ENCODE measurements at regions not wholly inside any gene's neighbourhood (a gene's known extent, or its start where the extent isn't known, plus 50 kb on each side); places are given as distances from the start of the nearest gene placed in this dataset.

DNA sequence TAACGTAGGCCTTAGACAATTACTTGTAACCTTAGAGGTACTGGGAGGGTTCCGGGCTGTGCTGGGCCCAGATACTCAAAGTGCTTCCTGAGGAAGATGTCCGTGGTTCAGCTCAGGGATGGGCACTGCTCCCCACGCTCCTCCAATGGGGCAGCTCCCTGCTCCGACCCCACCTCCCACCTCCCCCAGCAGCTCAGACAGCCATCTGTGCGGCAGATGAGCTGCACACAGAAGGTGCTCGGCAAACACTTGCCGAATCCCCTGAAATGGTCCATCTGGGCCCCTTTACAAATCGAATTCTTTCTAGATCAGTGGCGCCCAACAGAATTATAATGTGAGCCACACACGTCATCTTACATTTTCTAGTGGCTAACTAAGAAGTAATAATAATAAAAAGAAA, 242.4 kb upstream of the RAB4A start:
- H3K9me3 Mint-ChIP-seq: no peaks in the 10 kb centered on the region
- H3K36me3 Mint-ChIP-seq (ENCODE audit: low read depth): no peaks in the 10 kb centered on the region
- no peak overlapping the region for H3K27ac Mint-ChIP-seq
- H3K4me3 Mint-ChIP-seq: no peak overlapping the region
- peaks cover 3% of the 10 kb centered on the region for H3K27me3 Mint-ChIP-seq
- H3K4me1 Mint-ChIP-seq (ENCODE audit: low read depth): peaks cover 15% of the 10 kb centered on the region

DNA sequence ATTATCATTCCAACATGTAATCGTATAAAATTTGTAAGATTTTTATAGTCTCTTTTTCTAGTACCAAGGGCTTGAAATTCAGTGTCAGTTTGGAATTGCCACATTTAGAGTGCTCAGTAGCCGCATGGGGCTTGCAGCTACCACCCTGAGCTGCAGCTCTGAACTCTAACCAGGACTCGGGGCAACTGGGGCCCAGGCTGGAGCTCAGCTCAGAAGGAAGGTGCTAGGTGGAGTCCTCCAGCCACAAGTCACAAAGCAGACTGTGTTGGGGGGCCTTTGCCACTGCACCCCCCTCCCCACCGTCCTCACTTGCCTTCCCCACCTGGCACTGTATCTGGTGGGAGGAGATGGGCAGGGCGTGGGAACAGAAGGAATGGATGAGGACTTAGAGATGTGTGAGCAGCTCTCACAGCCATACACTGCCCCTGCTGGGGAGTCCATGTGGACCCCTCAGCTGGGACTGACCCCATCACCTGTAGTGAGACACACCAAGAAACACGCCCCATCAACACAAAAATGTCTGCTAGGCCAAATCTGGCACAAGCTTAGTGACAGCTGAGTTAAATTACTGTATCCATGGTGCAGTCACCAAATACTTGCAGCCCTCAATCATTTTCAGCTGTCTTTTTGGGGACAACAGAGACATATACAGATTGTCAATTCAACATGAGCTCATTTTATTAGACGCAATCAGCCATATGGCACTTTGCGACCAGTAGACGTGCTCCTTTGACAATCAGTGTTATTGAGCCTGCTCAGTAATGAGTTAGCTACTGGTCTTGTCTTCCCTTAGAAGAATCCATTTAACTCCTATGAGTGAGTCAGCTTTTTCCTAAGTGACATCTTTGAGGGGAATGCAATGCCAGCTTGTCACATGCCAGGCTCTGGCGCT, 241.7 kb upstream of the RAB4A start:
- Mint-ChIP-seq H3K27me3 (peaks cover 3% of the 10 kb centered on the region), H3K4me3 (no peak overlapping the region), H3K27ac (no peak overlapping the region), H3K4me1 (ENCODE audit: low read depth) (peaks cover 17% of the 10 kb centered on the region), H3K36me3 (ENCODE audit: low read depth) (no peaks in the 10 kb centered on the region), H3K9me3 (no peaks in the 10 kb centered on the region)

DNA sequence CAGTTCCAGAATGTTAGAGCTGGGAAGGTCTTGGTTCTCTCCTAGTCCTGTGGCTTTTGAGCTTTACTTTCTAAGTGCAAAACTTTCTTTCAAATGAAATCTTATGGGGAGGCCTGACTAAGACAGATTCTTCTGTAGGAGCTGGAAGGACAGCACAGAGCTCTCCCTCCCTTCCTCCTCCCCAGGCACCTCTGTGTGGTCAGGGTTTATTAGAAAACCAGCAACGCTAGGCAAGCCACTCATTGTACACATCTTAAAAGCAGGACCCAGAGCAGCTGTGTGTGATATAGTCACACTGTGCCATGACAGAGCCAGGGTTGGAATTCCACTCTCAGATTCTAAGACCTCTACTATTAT, 241.1 kb upstream of the RAB4A start:
- Mint-ChIP-seq H3K27me3 (peaks cover 3% of the 10 kb centered on the region), H3K4me3 (no peak overlapping the region), H3K27ac (no peak overlapping the region), H3K4me1 (ENCODE audit: low read depth) (peaks cover 22% of the 10 kb centered on the region), H3K9me3 (no peaks in the 10 kb centered on the region), H3K36me3 (ENCODE audit: low read depth) (no peaks in the 10 kb centered on the region)

DNA sequence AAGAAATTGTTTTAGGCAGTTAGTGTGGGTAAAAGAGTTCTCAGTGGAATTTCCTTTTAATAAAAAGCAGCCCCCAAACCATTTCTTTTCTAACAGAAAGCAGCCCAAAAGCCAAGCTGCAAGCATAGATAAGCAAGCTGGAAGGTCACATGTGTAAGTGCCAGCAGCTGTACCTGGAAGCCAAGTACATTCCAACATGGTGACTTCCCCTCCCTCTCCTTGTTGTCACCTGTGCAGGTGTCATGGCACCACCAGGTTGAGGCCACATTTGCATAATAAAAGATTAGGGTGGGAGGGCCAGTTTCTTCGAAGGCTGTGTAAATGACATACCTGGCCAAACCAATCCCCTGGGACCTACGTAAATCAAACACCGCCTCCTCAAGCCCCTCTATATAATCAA, 240.3 kb upstream of the RAB4A start:
- Mint-ChIP-seq H3K4me3 (no peak overlapping the region), H3K27me3 (peaks cover 3% of the 10 kb centered on the region), H3K9me3 (no peaks in the 10 kb centered on the region), H3K36me3 (ENCODE audit: low read depth) (no peaks in the 10 kb centered on the region), H3K4me1 (ENCODE audit: low read depth) (peaks cover 29% of the 10 kb centered on the region), H3K27ac (no peak overlapping the region)

DNA sequence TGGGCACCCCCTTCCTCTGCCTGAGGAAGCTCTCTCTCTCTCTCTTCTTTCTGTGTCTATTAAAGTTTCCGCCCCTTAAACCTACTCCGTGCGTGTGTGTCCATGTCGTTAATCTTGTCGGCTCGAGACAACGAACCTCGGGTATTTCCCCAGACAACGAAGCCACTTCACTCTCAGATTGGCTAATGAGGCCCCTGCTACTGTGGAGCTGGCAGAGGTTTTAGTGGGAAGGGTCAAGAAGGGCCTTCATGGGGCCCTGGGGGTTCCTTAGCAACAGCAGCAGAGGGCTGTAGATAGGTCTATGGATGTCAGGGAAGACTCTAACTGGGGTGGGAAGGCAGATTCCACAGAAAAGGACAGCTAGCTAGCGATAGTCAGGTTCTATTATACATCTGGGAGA, 239.8 kb upstream of the RAB4A start:
- H3K4me3 Mint-ChIP-seq: no peak overlapping the region
- no peak overlapping the region for H3K27ac Mint-ChIP-seq
- peaks cover 34% of the 10 kb centered on the region for H3K4me1 Mint-ChIP-seq (ENCODE audit: low read depth)

DNA sequence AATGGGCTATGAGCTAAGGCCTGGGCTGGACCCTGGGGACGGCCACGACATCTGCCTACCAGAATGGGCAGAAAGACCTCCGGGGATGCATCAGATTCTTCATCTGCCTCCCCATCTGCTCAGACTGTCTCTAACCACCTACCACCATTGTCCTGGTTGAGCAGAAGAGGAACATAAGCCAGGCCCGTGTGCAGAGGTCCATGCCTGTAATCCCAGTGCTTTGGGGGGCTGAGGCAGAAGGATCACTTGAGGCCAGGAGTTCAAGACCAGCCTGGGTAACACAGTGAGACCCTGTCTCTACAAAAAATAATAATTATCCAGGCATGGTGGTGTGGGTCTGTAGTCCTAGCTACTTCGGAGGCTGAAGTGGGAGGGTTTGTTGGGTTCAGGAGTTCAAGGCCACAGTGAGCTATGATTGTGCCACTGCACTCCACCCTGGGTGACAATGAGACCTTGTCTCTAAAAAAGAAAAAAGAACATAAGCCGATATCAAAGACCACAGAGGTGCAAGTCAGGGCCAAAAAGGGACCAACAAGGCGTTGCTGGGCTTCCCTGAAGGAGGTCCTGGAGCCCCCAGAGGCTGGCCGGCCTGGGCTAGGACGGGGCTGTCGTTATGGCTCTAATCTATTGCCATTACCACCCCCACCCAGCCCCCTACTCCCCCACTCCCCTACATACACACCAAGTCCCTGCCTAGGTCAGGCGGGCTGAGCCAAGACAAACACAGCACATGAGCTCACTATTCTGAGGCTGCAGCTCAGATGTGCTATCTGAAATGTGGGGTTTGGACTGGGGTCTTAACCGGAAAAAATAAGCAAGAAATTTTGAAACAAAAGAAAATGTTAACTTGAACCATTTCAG, 239.2 kb upstream of the RAB4A start:
- Mint-ChIP-seq H3K9me3 (no peaks in the 10 kb centered on the region), H3K27ac (no peak overlapping the region), H3K27me3 (peaks cover 3% of the 10 kb centered on the region), H3K4me1 (ENCODE audit: low read depth) (peaks cover 40% of the 10 kb centered on the region), H3K36me3 (ENCODE audit: low read depth) (no peaks in the 10 kb centered on the region), H3K4me3 (no peak overlapping the region)

More for the DNA sequence above, 239.8 kb upstream of the RAB4A start:
- peaks cover 3% of the 10 kb centered on the region for H3K27me3 Mint-ChIP-seq
- H3K9me3 Mint-ChIP-seq: no peaks in the 10 kb centered on the region
- H3K36me3 Mint-ChIP-seq (ENCODE audit: low read depth): no peaks in the 10 kb centered on the region

DNA sequence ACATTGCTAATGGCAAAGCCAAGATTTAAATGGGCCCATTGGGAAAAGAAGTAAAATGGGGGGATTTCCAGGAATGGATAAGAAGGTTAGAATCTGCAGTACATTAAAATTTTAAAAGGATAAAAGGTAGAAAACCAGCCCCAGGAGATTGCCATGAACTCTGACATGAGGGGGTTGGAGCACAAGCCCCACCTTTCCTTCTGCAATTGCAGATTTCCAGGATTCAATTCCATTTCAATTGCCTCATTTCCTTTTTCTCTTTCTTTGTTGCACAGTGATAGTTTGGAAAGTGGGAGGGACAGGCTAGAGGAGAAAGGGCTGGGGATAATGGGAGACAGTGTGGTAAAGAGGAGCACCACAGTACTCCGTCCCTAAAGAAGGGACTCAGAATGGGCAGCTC, 238.5 kb upstream of the RAB4A start:
- no peak overlapping the region for H3K4me3 Mint-ChIP-seq
- H3K36me3 Mint-ChIP-seq (ENCODE audit: low read depth): no peaks in the 10 kb centered on the region
- peaks cover 3% of the 10 kb centered on the region for H3K27me3 Mint-ChIP-seq
- no peak overlapping the region for H3K27ac Mint-ChIP-seq
- no peaks in the 10 kb centered on the region for H3K9me3 Mint-ChIP-seq
- peaks cover 43% of the 10 kb centered on the region for H3K4me1 Mint-ChIP-seq (ENCODE audit: low read depth)

DNA sequence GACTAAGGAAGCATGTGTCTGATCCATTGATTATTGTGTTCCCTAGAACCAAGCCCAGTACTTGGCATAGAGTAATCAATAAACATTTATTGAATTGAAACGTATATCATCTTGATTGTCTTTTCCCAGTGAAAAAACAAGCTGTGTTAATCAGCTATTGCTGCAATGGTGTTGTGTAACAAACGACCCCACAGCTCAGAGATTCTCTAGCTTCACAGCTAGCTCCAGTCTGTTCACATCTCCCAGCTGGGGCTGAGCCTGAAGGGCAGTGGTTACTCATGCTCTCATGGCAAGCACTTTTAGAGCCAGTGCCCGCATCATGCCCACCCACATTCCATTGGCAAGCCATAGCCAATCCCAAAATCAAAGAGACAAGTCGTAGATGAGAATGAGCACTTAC, 237.4 kb upstream of the RAB4A start:
- no peak overlapping the region for H3K4me3 Mint-ChIP-seq
- peaks cover 42% of the 10 kb centered on the region for H3K4me1 Mint-ChIP-seq (ENCODE audit: low read depth)
- H3K27ac Mint-ChIP-seq: no peak overlapping the region
- no peaks in the 10 kb centered on the region for H3K9me3 Mint-ChIP-seq
- H3K27me3 Mint-ChIP-seq: peaks cover 3% of the 10 kb centered on the region
- no peaks in the 10 kb centered on the region for H3K36me3 Mint-ChIP-seq (ENCODE audit: low read depth)

DNA sequence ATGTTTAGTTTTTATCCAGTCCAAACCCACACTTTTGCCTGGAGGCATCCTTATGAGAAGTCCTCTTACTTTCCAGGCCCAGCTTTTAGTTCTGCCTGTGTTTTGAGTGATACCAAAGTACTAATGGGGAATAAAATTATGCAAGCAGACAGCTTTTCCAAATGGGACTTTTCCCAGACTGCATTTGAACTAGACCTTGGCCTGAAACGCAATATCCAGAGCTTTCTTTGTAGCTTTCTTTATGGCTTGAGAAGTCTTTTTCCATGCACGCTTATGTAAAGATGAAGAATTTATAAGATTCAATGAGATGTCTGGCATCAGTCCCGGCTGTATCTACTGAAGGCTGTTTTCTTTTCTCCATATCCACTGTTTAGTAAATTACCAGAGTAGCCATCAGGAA, 236.6 kb upstream of the RAB4A start:
- H3K4me3 Mint-ChIP-seq: no peak overlapping the region
- H3K36me3 Mint-ChIP-seq (ENCODE audit: low read depth): no peaks in the 10 kb centered on the region
- peaks cover 47% of the 10 kb centered on the region for H3K4me1 Mint-ChIP-seq (ENCODE audit: low read depth)
- no peak overlapping the region for H3K27ac Mint-ChIP-seq
- H3K9me3 Mint-ChIP-seq: no peaks in the 10 kb centered on the region
- peaks cover 9% of the 10 kb centered on the region for H3K27me3 Mint-ChIP-seq

DNA sequence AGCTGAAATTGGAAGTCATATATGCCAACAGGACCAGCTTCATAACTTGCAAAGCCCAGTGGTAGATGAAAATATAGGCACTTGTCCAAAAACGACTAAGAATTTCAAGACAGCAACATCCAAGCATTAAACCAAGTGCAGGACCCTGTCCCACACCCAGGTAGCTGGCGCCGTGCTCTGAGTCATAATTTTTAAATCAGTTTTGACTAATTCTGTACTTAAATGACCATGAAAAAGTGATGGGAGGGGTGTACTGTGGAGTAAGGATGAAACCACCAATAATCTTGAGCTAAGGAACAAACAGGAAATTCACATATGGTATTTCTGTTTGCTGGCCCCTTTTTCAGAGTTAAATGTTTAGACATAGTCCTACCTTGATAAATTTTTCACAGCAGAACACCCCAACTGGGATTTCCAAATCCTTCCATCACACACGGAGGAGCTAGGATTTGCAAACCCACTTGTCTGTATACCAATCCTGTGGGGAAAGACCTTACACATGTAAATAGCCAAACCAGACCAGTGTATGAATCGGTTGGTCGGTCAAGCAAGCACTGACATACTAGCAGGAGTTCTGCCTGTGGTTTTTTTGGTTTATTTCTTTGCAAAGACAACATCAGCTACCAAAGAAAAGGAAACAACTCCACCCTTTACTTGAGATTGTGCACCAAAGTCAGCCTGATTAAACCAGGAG, 235.7 kb upstream of the RAB4A start:
- peaks cover 47% of the 10 kb centered on the region for H3K4me1 Mint-ChIP-seq (ENCODE audit: low read depth)
- H3K27me3 Mint-ChIP-seq: peaks cover 15% of the 10 kb centered on the region
- no peaks in the 10 kb centered on the region for H3K9me3 Mint-ChIP-seq
- H3K36me3 Mint-ChIP-seq (ENCODE audit: low read depth): no peaks in the 10 kb centered on the region
- H3K4me3 Mint-ChIP-seq: no peak overlapping the region
- H3K27ac Mint-ChIP-seq: no peak overlapping the region

DNA sequence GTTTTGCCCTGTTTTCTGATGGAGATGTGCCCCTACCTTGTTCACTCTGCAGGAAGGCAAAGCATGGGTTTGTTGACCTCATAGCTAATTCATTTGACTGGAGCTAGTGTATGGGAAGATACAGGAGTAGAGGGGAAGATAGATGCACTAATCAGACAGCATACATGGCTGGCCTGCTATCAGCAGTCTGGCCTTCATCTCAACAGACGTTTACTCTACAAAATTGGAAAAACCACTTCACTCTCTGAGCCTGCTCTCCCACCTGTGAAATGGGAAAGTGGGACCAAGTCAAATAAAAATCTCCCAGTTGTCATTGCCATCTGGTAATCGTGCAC, 235.2 kb upstream of the RAB4A start:
- Mint-ChIP-seq H3K27ac (no peak overlapping the region), H3K4me1 (ENCODE audit: low read depth) (peaks cover 47% of the 10 kb centered on the region), H3K9me3 (no peaks in the 10 kb centered on the region), H3K4me3 (no peak overlapping the region), H3K27me3 (peaks cover 21% of the 10 kb centered on the region), H3K36me3 (ENCODE audit: low read depth) (no peaks in the 10 kb centered on the region)

DNA sequence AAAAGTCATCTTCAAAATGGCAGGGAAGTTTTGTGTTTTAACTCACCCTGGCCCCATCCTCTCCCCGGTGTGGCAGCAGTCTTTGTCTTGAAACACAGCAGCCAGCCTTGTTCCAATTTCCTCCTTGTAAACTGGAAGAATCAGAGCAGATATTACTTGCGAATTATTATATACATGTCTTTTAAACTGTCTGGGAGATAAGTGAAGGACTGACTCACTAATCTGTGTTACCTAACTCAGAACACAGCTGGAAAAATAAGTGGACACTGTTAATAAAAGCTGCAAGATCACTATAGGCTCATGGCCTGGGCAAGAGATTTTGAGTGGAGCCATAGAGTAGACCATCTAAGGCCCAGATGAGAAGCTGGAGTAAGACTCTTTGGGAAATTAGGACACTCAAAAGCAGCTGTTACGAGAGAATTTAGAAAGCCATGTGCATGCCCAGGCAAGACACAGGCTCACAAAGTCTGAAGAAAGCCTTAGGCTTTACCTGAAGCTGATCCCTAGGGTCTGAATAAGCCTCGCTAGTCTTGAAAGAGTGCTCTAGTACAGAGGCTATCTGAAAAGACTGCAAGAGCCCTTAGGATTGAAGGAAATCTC, 233.0 kb upstream of the RAB4A start:
- no peak overlapping the region for H3K27ac Mint-ChIP-seq
- H3K27me3 Mint-ChIP-seq: peaks cover 25% of the 10 kb centered on the region
- peaks cover 46% of the 10 kb centered on the region for H3K4me1 Mint-ChIP-seq (ENCODE audit: low read depth)

DNA sequence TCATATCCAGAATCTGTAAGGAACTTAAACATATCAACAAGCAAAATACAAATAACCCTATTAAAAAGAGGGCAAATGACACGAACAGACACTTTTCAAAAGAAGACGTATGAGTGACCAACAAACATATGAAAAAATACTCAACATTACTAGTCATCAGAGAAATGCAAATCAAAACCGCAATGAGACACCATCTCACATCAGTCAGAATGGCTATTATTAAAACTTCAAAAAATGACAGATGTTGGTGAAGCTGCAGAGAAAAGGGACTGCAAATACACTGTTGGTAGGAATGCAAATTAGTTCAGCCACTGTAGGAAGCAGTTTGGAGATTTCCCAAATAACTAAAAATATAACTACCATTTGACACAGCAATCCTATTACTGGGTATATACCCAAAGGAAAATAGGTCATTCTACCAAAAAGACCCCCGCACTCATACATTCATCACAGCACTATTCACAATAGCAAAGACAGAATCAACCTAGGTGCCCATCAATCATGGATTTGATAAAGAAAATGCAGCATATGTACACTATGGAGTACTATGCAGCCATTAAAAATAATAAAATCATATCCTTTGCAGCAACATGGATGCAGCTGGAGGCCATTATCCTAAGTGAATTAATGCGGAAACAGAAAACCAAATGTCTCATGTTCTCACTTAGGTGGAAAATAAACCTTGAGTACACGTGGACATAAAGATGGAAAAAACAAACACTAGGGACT, 230.1 kb upstream of the RAB4A start:
- Mint-ChIP-seq H3K27me3 (peaks cover 38% of the 10 kb centered on the region), H3K27ac (no peak overlapping the region), H3K4me3 (no peak overlapping the region), H3K4me1 (ENCODE audit: low read depth) (peaks cover 26% of the 10 kb centered on the region), H3K36me3 (ENCODE audit: low read depth) (no peaks in the 10 kb centered on the region), H3K9me3 (peaks cover 3% of the 10 kb centered on the region)

More for the DNA sequence above, 233.0 kb upstream of the RAB4A start:
- H3K4me3 Mint-ChIP-seq: no peak overlapping the region
- no peaks in the 10 kb centered on the region for H3K36me3 Mint-ChIP-seq (ENCODE audit: low read depth)
- peaks cover 3% of the 10 kb centered on the region for H3K9me3 Mint-ChIP-seq

DNA sequence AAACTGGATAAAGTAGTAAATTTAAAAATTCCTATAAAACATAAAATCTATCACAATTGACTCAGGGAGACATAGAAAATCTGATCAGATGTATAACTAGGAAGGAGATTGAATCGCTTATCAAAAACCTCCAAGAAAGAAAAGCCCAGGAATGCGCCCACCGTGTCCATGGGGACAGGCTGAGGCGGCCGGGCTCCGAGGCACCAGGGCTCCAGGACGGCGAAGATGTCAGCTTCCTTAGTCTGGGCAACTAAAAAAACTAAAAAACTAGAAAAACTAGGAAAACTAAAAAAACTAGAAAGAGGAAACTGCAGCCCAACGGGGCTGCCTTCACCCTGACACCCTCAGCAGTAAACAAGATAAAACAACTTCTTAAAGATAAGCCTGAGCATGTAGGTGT, 229.0 kb upstream of the RAB4A start:
- Mint-ChIP-seq H3K27me3 (peaks cover 38% of the 10 kb centered on the region), H3K9me3 (peaks cover 3% of the 10 kb centered on the region), H3K4me1 (ENCODE audit: low read depth) (peaks cover 15% of the 10 kb centered on the region), H3K27ac (no peak overlapping the region), H3K36me3 (ENCODE audit: low read depth) (no peaks in the 10 kb centered on the region), H3K4me3 (no peak overlapping the region)
